Breast epithelium (tissue), 4 donors: ENCODE measurements at regions not wholly inside any gene's neighbourhood (a gene's known extent, or its start where the extent isn't known, plus 50 kb on each side); places are given as distances from the start of the nearest gene placed in this dataset.

Source experiments
- DNase-seq, 2 donors: peaks; one replicate each; pipeline ENCODE4 v3.0.0-alpha.2; 2019; ENCODE audit warnings: low spot score in 2 of 2
- H3K27ac ChIP-seq, 2 donors: fragments of 200-600 bp; sonication (generic) in 1 of 2; one replicate each; pipeline ENCODE4 v1.5.1; 2016 to 2019; ENCODE audit warnings: mild to moderate bottlenecking in 1 of 2
- H3K27me3 ChIP-seq, 2 donors: fragments of 200-600 bp; sonication (generic) in 1 of 2; one replicate each; pipeline versions ENCODE4 v1.5.1 to v1.6.0; 2017 to 2019; ENCODE audit warnings: control low read depth in 1 of 2, mild to moderate bottlenecking in 1 of 2
- H3K36me3 ChIP-seq: fragments of 200-600 bp; one replicate; pipeline ENCODE4 v1.5.1; 2019
- H3K4me1 ChIP-seq, 2 donors: fragments of 200-600 bp; sonication (generic); one replicate each; pipeline ENCODE4 v1.5.1; 2016 to 2019; ENCODE audit warnings: control low read depth in 1 of 2
- H3K4me3 ChIP-seq, 3 donors: fragments of 200-600 bp; sonication (generic); 1 replicate in 2 of 3; 2 replicates in 1 of 3; pipeline ENCODE4 v1.5.1; 2016 to 2019; ENCODE audit warnings: mild to moderate bottlenecking in 3 of 3, moderate library complexity in 2 of 3
- H3K9me3 ChIP-seq, 2 donors: fragments of 200-600 bp; sonication (generic) in 1 of 2; one replicate each; pipeline ENCODE4 v1.5.1; 2016 to 2019; ENCODE audit warnings: control low read depth in 1 of 2
- CTCF ChIP-seq, 3 donors: fragments of 450-650 bp; IDR thresholded peaks; one replicate each; pipeline ENCODE4 v1.5.1; 2016 to 2017; ENCODE audit warnings: antibody characterized with exemption in 3 of 3, mild to moderate bottlenecking in 3 of 3, moderate library complexity in 3 of 3
- POLR2A ChIP-seq: fragments of 450-650 bp; IDR thresholded peaks from one replicate; pipeline ENCODE4 v1.6.1; 2016; ENCODE audit warnings: antibody characterized with exemption, mild to moderate bottlenecking, moderate library complexity
- POLR2AphosphoS5 ChIP-seq, 3 donors: sonication (generic); formaldehyde crosslinking; IDR thresholded peaks; one replicate each; pipeline ENCODE4 v1.6.1; 2017; ENCODE audit warnings: antibody characterized with exemption in 3 of 3
- intact Hi-C: fragments of 100-400 bp; cut with DNase I; formaldehyde crosslinking; loops from one replicate; pipeline ENCODE4 v1.15.1; 2023; ENCODE audit warnings: low total_unique reads

- TF ChIP-seq CTCF (IDR thresholded peaks at IDR 0.05) (no peak), POLR2A (no peak), POLR2AphosphoS5 (IDR thresholded peaks at IDR 0.05) (no peak)
- Histone ChIP-seq H3K4me1 (no peaks in the 10 kb centered on the region), H3K27me3 (no peaks in the 10 kb centered on the region), H3K4me3 (no peak overlapping the region), H3K9me3 (no peaks in the 10 kb centered on the region), H3K27ac (peak overlapping the region in 1 of 2 donors; percentile 26), H3K36me3 (no peaks in the 10 kb centered on the region)
- intact Hi-C loops, result loop anchor here (5.0 kb wide), 1 partner anchor 289 kb away; no protein-coding TSS in a partner anchor
- DNase-seq, result no peak
These were observed 81.3 kb downstream of the EDN3 start for GRCh38 chr20:59381689-59382088.

- DNase-seq, result no peak
- TF ChIP-seq POLR2A (no peak), CTCF (IDR thresholded peaks at IDR 0.05) (no peak), POLR2AphosphoS5 (IDR thresholded peaks at IDR 0.05) (no peak)
These were observed 81.8 kb downstream of the EDN3 start for GRCh38 chr20:59382157-59382725.

GRCh38 chr20:59382907-59383306 is 82.5 kb downstream of the EDN3 start:
- DNase-seq, result no peak
- no peaks in the 10 kb centered on the region for H3K27me3 ChIP-seq

More at GRCh38 chr20:59382157-59382725, 81.8 kb downstream of the EDN3 start:
- H3K4me3 ChIP-seq, result no peak overlapping the region
- no peaks in the 10 kb centered on the region for H3K36me3 ChIP-seq
- H3K27ac ChIP-seq, result no peak overlapping the region
- H3K9me3 ChIP-seq, result no peaks in the 10 kb centered on the region
- no peaks in the 10 kb centered on the region for H3K27me3 ChIP-seq
- intact Hi-C loops, result loop anchor here (5.0 kb wide), 1 partner anchor 290 kb away; no protein-coding TSS in a partner anchor
- H3K4me1 ChIP-seq, result no peaks in the 10 kb centered on the region

GRCh38 chr20:59385038-59385437 is 84.6 kb downstream of the EDN3 start:
- H3K36me3 ChIP-seq, result no peaks in the 10 kb centered on the region
- no peaks in the 10 kb centered on the region for H3K27me3 ChIP-seq
- DNase-seq, result no peak
- intact Hi-C loops, result no loop called here
- H3K4me3 ChIP-seq, result no peak overlapping the region
- H3K27ac ChIP-seq, result no peak overlapping the region
- H3K9me3 ChIP-seq, result no peaks in the 10 kb centered on the region
- no peaks in the 10 kb centered on the region for H3K4me1 ChIP-seq
- TF ChIP-seq CTCF (IDR thresholded peaks at IDR 0.05) (no peak), POLR2AphosphoS5 (IDR thresholded peaks at IDR 0.05) (no peak), POLR2A (no peak)

More at GRCh38 chr20:59382907-59383306, 82.5 kb downstream of the EDN3 start:
- Histone ChIP-seq H3K4me3 (no peak overlapping the region), H3K36me3 (no peaks in the 10 kb centered on the region), H3K9me3 (no peaks in the 10 kb centered on the region), H3K4me1 (no peaks in the 10 kb centered on the region), H3K27ac (no peak overlapping the region)
- intact Hi-C loops, result loop anchor here (5.0 kb wide), 1 partner anchor 291 kb away; no protein-coding TSS in a partner anchor
- TF ChIP-seq POLR2AphosphoS5 (IDR thresholded peaks at IDR 0.05), result no peak
- TF ChIP-seq CTCF (IDR thresholded peaks at IDR 0.05), result no peak
- TF ChIP-seq POLR2A, result no peak

GRCh38 chr20:59385480-59385879 is 85.1 kb downstream of the EDN3 start:
- Histone ChIP-seq H3K36me3 (no peaks in the 10 kb centered on the region), H3K27ac (no peak overlapping the region), H3K4me1 (no peaks in the 10 kb centered on the region), H3K9me3 (no peaks in the 10 kb centered on the region), H3K27me3 (no peaks in the 10 kb centered on the region), H3K4me3 (no peak overlapping the region)
- intact Hi-C loops, result no loop called here
- no peak for DNase-seq
- TF ChIP-seq POLR2A (no peak), POLR2AphosphoS5 (IDR thresholded peaks at IDR 0.05) (no peak)
